GM12878 (cell line): ENCODE measurements at regions not wholly inside any gene's neighbourhood (a gene's known extent, or its start where the extent isn't known, plus 50 kb on each side); places are given as distances from the start of the nearest gene placed in this dataset.

ENCODE experiments used
- ATAC-seq: fragments of 200-7000 bp; cut with Tn5 transposase; 3 replicates; pipeline ENCODE4 v1.9.1; 2020; ENCODE audit warnings: mild to moderate bottlenecking, moderate library complexity
- BruUV-seq: library from RNA; stranded (reverse); fragments of 400-500 nt; replicated peaks from 2 replicates; lab custom pipeline; 2021; lab: Mats Ljungman, UMichigan
- CTCF ChIA-PET: fragments of 300-600 bp; sonication (Branson Sonifier 250); formaldehyde crosslinking; extraction: SDS; loops from one replicate; lab custom pipeline; 2021; ENCODE audit warnings: inconsistent platforms; lab: Yijun Ruan, JAX
- POLR2A ChIA-PET: fragments of 350-600 bp; formaldehyde crosslinking; extraction: SDS; loops from one replicate; lab custom pipeline; 2021; ENCODE audit warnings: inconsistent platforms; lab: Charles Lee
- RAD21 ChIA-PET: fragments of 300-600 bp; sonication (Branson Sonifier 250); formaldehyde crosslinking; loops from one replicate; lab custom pipeline; 2023; ENCODE audit warnings: antibody characterized with exemption; ENCODE audit not compliant: unreplicated experiment; lab: Charles Lee
- SMC1A ChIA-PET: fragments of 300-600 bp; sonication (Branson Sonifier 250); formaldehyde crosslinking; loops from one replicate; lab custom pipeline; 2023; ENCODE audit not compliant: unreplicated experiment, uncharacterized antibody; lab: Charles Lee
- DNase-seq: peaks from one replicate; pipeline ENCODE4 v3.0.0-alpha.2; 2011; ENCODE audit warnings: low read depth, low spot score
- FAIRE-seq: peaks from 3 replicates; lab custom pipeline; 2011; peaks lifted over from hg19 to GRCh38; lab: Jason Lieb, UNC
- H2AFZ ChIP-seq: 2 replicates; pipeline ENCODE4 v1.6.0; 2011; ENCODE audit warnings: low read depth, low read length, control low read depth; ENCODE audit not compliant: control insufficient read depth
- H3K27ac ChIP-seq: 2 replicates; pipeline ENCODE4 v1.5.1; 2011; ENCODE audit warnings: control low read depth; ENCODE audit not compliant: control insufficient read depth, insufficient read depth
- H3K27me3 ChIP-seq, 2 experiments: replicated peaks in 1 of 2; 2 replicates each; pipeline versions ENCODE4 v1.6.0 to v1.6.1; 2011; ENCODE audit warnings: low read length in 1 of 2; ENCODE audit not compliant: control insufficient read depth in 2 of 2, insufficient read depth in 2 of 2
- H3K36me3 ChIP-seq, 2 experiments: 2 replicates each; pipeline ENCODE4 v1.5.1; 2011; ENCODE audit warnings: low read length in 1 of 2; ENCODE audit not compliant: control insufficient read depth in 2 of 2, insufficient read depth in 2 of 2
- H3K4me1 ChIP-seq: 2 replicates; pipeline ENCODE4 v1.6.1; 2011; ENCODE audit warnings: mild to moderate bottlenecking, low read length, moderate library complexity, mixed read lengths; ENCODE audit not compliant: control insufficient read depth, insufficient read depth
- H3K4me2 ChIP-seq: 2 replicates; pipeline ENCODE4 v1.6.0; 2011; ENCODE audit warnings: control low read depth; ENCODE audit not compliant: control insufficient read depth, insufficient read depth
- H3K4me3 ChIP-seq: fragments of 200-600 bp; sonication (generic); 2 replicates; pipeline ENCODE4 v1.5.1; 2016
- H3K79me2 ChIP-seq: 2 replicates; pipeline ENCODE4 v1.6.0; 2011; ENCODE audit warnings: low read length; ENCODE audit not compliant: control insufficient read depth, insufficient read depth
- H3K9ac ChIP-seq: 2 replicates; pipeline ENCODE4 v1.8.0; 2011; ENCODE audit warnings: low read length, control low read depth, mixed read lengths; ENCODE audit not compliant: control insufficient read depth, insufficient read depth
- H3K9me3 ChIP-seq: replicated peaks from 3 replicates; pipeline ENCODE4 v1.5.1; 2011; ENCODE audit warnings: mild to moderate bottlenecking, low read length; ENCODE audit not compliant: control insufficient read depth, insufficient read depth
- H4K20me1 ChIP-seq: 2 replicates; pipeline ENCODE4 v1.6.0; 2011; ENCODE audit not compliant: control insufficient read depth, insufficient read depth
- ATF2 ChIP-seq: IDR thresholded peaks from 2 replicates; pipeline ENCODE4 v1.6.1; 2012; ENCODE audit warnings: low read length, inconsistent platforms
- BCL11A ChIP-seq: IDR thresholded peaks from 2 replicates; pipeline ENCODE4 v1.6.1; 2011; ENCODE audit warnings: low read depth, low read length
- CHD4 ChIP-seq: fragments of 200-600 bp; sonication (generic); IDR thresholded peaks from 2 replicates; pipeline ENCODE4 v1.6.1; 2016; ENCODE audit warnings: mild to moderate bottlenecking
- CREM ChIP-seq: IDR thresholded peaks from 2 replicates; pipeline ENCODE4 v1.6.1; 2014; ENCODE audit warnings: antibody characterized with exemption, low read depth
- EED ChIP-seq: sonication (generic); IDR thresholded peaks from 2 replicates; pipeline ENCODE4 v1.6.1; 2016; ENCODE audit warnings: antibody characterized with exemption, low read depth
- FOS ChIP-seq: IDR thresholded peaks from 3 replicates; pipeline ENCODE4 v1.6.1; 2011; ENCODE audit warnings: borderline replicate concordance; ENCODE audit not compliant: insufficient read length; ENCODE audit errors: extremely low read depth
- NFYA ChIP-seq: IDR thresholded peaks from 2 replicates; pipeline ENCODE4 v1.6.1; 2011; ENCODE audit warnings: low read depth, mild to moderate bottlenecking, low read length, improper control_type of control experiment, borderline replicate concordance
- PAX8 ChIP-seq: fragments of 450-650 bp; IDR thresholded peaks from 2 replicates; pipeline ENCODE4 v1.6.1; 2017; ENCODE audit warnings: mild to moderate bottlenecking, moderate library complexity
- TBL1XR1 ChIP-seq: IDR thresholded peaks from 2 replicates; pipeline ENCODE4 v1.6.1; 2012; ENCODE audit warnings: low read depth, low read length, improper control_type of control experiment
- USF1 ChIP-seq: IDR thresholded peaks from 2 replicates; pipeline ENCODE4 v1.6.1; 2011; ENCODE audit warnings: borderline replicate concordance, low read depth, mild to moderate bottlenecking, moderate library complexity, mixed read lengths, low read length; ENCODE audit not compliant: insufficient read depth; ENCODE audit errors: extremely low read length
- YY1 ChIP-seq: IDR thresholded peaks from 2 replicates; pipeline ENCODE4 v1.6.1; 2011; ENCODE audit warnings: low read depth, mild to moderate bottlenecking, low read length
- WGBS: methylation state at CpG from one replicate; pipeline ENCODE4 v1.1.6; 2016; ENCODE audit warnings: low lambda C conversion rate; ENCODE audit not compliant: insufficient replicate concordance, insufficient coverage; ENCODE audit errors: missing lambda C conversion rate; 5-methylcytosine and 5-hydroxymethylcytosine counted together
- in situ Hi-C: fragments of 300-500 bp; cut with MboI; formaldehyde crosslinking; loops from 9 replicates; pipeline ENCODE4 v1.14.3; 2018; ENCODE audit warnings: mixed read lengths
- intact Hi-C: fragments of 100-400 bp; cut with micrococcal nuclease; formaldehyde crosslinking; loops from one replicate; pipeline ENCODE4 v1.14.2; 2022; ENCODE audit not compliant: unreplicated experiment
- TF ChIP-seq, protein P1 (sequence below): fragments of 450-650 bp; formaldehyde crosslinking; IDR thresholded peaks from 2 replicates; pipeline ENCODE4 v1.4.0; 2022; ENCODE audit warnings: mild to moderate bottlenecking, moderate library complexity

DNA sequence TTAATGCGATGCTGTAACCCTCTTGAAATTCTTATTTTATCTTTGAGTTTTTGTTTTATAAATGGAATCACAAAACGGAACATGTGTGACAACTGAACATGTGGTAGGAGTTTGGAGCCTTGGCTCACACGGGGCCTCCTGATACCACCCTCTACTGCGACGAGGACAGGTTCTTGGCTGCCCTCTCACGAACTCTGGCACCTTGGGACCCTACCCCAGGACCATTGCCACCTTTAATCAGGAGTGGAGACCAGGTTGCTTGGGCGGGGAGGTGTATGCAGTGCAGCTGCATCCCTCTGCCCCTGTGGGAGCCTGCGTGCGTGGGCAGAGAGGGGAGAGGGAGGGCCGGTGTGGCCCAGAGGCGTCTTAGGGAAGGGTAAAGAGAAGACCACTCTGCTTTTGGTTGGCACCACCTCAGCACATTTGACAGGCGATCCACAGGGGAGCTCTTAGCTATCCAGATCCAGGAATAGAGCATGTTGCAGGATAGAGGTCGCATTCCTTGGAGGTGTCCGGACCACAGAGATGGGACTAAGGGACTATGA, 753.9 kb upstream of the PTPRD start:
- BruUV-seq = no TSS peak
- no peak for TF ChIP-seq EED
- TF ChIP-seq USF1 = no peak
- no peak for TF ChIP-seq PAX8
- no peak for TF ChIP-seq BCL11A
- no peak for TF ChIP-seq TBL1XR1
- TF ChIP-seq FOS = no peak
- no peak for TF ChIP-seq ATF2
- no peak for TF ChIP-seq CHD4
- TF ChIP-seq, protein P1, sequence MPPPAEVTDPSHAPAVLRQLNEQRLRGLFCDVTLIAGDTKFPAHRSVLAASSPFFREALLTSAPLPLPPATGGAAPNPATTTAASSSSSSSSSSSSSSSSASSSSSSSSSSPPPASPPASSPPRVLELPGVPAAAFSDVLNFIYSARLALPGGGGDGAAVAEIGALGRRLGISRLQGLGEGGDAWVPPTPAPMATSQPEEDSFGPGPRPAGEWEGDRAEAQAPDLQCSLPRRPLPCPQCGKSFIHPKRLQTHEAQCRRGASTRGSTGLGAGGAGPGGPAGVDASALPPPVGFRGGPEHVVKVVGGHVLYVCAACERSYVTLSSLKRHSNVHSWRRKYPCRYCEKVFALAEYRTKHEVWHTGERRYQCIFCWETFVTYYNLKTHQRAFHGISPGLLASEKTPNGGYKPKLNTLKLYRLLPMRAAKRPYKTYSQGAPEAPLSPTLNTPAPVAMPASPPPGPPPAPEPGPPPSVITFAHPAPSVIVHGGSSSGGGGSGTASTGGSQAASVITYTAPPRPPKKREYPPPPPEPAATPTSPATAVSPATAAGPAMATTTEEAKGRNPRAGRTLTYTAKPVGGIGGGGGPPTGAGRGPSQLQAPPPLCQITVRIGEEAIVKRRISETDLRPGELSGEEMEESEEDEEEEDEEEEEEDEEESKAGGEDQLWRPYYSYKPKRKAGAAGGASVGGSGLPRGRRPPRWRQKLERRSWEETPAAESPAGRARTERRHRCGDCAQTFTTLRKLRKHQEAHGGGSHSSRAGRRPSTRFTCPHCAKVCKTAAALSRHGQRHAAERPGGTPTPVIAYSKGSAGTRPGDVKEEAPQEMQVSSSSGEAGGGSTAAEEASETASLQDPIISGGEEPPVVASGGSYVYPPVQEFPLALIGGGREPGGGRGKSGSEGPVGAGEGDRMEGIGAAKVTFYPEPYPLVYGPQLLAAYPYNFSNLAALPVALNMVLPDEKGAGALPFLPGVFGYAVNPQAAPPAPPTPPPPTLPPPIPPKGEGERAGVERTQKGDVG (CRISPR knock-in tag) = no peak
- no peak for TF ChIP-seq NFYA
- TF ChIP-seq YY1 = no peak
- no peak for TF ChIP-seq CREM
- TF ChIP-seq, all 136 proteins: peak for 0
- ATAC-seq = no peak
- Histone ChIP-seq H3K4me1 (no peaks in the 10 kb centered on the region), H2AFZ (no peak overlapping the region), H3K4me3 (no peak overlapping the region), H3K27me3 (no peaks in the 10 kb centered on the region), H3K9ac (no peak overlapping the region), H4K20me1 (no peaks in the 10 kb centered on the region), H3K4me2 (no peak overlapping the region), H3K9me3 (no peaks in the 10 kb centered on the region), H3K27ac (no peak overlapping the region), H3K79me2 (no peaks in the 10 kb centered on the region), H3K36me3 (no peaks in the 10 kb centered on the region)
- ChIA-PET POLR2A (no interaction called here), CTCF (no interaction called here), RAD21 (no interaction called here), SMC1A (no interaction called here)
- DNase-seq = no peak
- intact Hi-C loops (no loop called here), in situ Hi-C loops (no loop called here)
- FAIRE-seq = no peak
- 15% methylated on average over 10 of the region's 14 CpGs for WGBS
